A673 (cell line): ENCODE measurements at regions not wholly inside any gene's neighbourhood (a gene's known extent, or its start where the extent isn't known, plus 50 kb on each side); places are given as distances from the start of the nearest gene placed in this dataset.

ENCODE experiments used
- BruUV-seq: library from RNA; stranded (reverse); fragments of 400-500 nt; replicated peaks from 2 replicates; lab custom pipeline; 2021; lab: Mats Ljungman, UMichigan
- CTCF ChIA-PET: fragments of 300-600 bp; sonication (Branson Sonifier 250); formaldehyde crosslinking; loops from one replicate; lab custom pipeline; 2022; ENCODE audit warnings: antibody characterized with exemption; lab: Charles Lee
- POLR2A ChIA-PET: fragments of 300-600 bp; sonication (Branson Sonifier 250); formaldehyde crosslinking; loops from one replicate; lab custom pipeline; 2022; ENCODE audit warnings: antibody characterized with exemption; ENCODE audit not compliant: low non-redundant PET; lab: Charles Lee
- DNase-seq: peaks from one replicate; pipeline ENCODE4 v3.0.0-alpha.2; 2015; ENCODE audit warnings: low spot score
- H3K27ac ChIP-seq: fragments of 200-600 bp; sonication (generic); 2 replicates; pipeline ENCODE4 v1.5.1; 2016; ENCODE audit warnings: mixed run types, low read depth, mild to moderate bottlenecking, mixed read lengths, antibody characterized with exemption, low read length; ENCODE audit not compliant: poor library complexity, severe bottlenecking
- H3K27me3 ChIP-seq: fragments of 200-600 bp; sonication (generic); replicated peaks from 2 replicates; pipeline ENCODE4 v1.6.1; 2017; ENCODE audit warnings: mixed run types, low read depth, mild to moderate bottlenecking, mixed read lengths, antibody characterized with exemption, low read length; ENCODE audit not compliant: insufficient read depth, poor library complexity
- H3K36me3 ChIP-seq: fragments of 200-600 bp; sonication (generic); 2 replicates; pipeline ENCODE4 v1.6.1; 2016; ENCODE audit warnings: mixed run types, mild to moderate bottlenecking, mixed read lengths, antibody characterized with exemption, low read length; ENCODE audit not compliant: insufficient read depth, poor library complexity, severe bottlenecking
- H3K4me1 ChIP-seq: fragments of 200-600 bp; sonication (generic); 2 replicates; pipeline ENCODE4 v1.6.1; 2017; ENCODE audit warnings: mixed run types, mild to moderate bottlenecking, mixed read lengths, antibody characterized with exemption, low read length; ENCODE audit not compliant: insufficient read depth, poor library complexity, severe bottlenecking
- H3K4me3 ChIP-seq: fragments of 200-600 bp; sonication (generic); 2 replicates; pipeline ENCODE4 v1.5.1; 2016; ENCODE audit warnings: low read depth, mixed run types, mild to moderate bottlenecking, mixed read lengths, low read length; ENCODE audit not compliant: poor library complexity, severe bottlenecking
- H3K9me3 ChIP-seq: fragments of 200-600 bp; sonication (generic); 2 replicates; pipeline ENCODE4 v1.6.1; 2016; ENCODE audit warnings: mixed run types, low read depth, mild to moderate bottlenecking, mixed read lengths, antibody characterized with exemption, low read length; ENCODE audit not compliant: poor library complexity, severe bottlenecking
- EZH2 ChIP-seq: fragments of 200-600 bp; sonication (generic); IDR thresholded peaks from 2 replicates; pipeline ENCODE4 v1.6.1; 2017; ENCODE audit warnings: borderline replicate concordance, low read depth, mild to moderate bottlenecking, mixed read lengths, antibody characterized with exemption, low read length; ENCODE audit not compliant: poor library complexity, severe bottlenecking
- intact Hi-C: fragments of 100-400 bp; cut with micrococcal nuclease; formaldehyde crosslinking; loops from one replicate; pipeline ENCODE4 v1.10.0; 2022; ENCODE audit not compliant: unreplicated experiment
- TF ChIP-seq, protein P1 (sequence below): fragments of 300-800, 200-600 bp; sonication (generic); conservative IDR thresholded peaks from 2 replicates; pipeline ENCODE4 v1.5.1; 2017; ENCODE audit warnings: low read depth, mild to moderate bottlenecking, antibody characterized with exemption, low read length, moderate library complexity, mixed read lengths

DNA sequence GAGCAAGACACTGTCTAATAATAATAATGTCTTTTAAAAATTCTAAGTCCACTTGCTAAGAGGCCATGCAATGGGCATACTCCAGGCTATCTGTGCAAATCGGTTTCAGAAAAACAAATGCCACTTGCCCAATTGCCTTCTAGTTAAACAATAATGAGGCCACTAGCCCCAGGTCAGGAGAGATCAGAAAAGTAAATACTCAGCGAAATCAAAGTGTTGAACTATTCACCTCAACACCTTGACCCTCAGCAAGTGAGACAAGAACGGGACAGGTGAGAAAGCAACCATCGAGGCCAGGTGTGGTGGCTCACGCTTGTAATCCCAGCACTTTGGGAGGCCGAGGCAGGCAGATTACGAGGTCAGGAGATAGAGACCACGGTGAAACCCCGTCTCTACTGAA, 72.3 kb upstream of the SYN3 start:
- intact Hi-C loops, result no loop called here
- peaks cover 6% of the 10 kb centered on the region for H3K9me3 ChIP-seq
- CTCF ChIA-PET, result no interaction called here
- POLR2A ChIA-PET, result no interaction called here
- no TSS peak for BruUV-seq
- H3K36me3 ChIP-seq, result no peaks in the 10 kb centered on the region
- H3K4me1 ChIP-seq, result no peaks in the 10 kb centered on the region
- H3K27me3 ChIP-seq, result no peaks in the 10 kb centered on the region
- H3K4me3 ChIP-seq, result no peak overlapping the region
- TF ChIP-seq, protein P1, sequence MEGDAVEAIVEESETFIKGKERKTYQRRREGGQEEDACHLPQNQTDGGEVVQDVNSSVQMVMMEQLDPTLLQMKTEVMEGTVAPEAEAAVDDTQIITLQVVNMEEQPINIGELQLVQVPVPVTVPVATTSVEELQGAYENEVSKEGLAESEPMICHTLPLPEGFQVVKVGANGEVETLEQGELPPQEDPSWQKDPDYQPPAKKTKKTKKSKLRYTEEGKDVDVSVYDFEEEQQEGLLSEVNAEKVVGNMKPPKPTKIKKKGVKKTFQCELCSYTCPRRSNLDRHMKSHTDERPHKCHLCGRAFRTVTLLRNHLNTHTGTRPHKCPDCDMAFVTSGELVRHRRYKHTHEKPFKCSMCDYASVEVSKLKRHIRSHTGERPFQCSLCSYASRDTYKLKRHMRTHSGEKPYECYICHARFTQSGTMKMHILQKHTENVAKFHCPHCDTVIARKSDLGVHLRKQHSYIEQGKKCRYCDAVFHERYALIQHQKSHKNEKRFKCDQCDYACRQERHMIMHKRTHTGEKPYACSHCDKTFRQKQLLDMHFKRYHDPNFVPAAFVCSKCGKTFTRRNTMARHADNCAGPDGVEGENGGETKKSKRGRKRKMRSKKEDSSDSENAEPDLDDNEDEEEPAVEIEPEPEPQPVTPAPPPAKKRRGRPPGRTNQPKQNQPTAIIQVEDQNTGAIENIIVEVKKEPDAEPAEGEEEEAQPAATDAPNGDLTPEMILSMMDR, result no peak
- TF ChIP-seq EZH2, result no peak
- DNase-seq, result no peak
- no peak overlapping the region for H3K27ac ChIP-seq

DNA sequence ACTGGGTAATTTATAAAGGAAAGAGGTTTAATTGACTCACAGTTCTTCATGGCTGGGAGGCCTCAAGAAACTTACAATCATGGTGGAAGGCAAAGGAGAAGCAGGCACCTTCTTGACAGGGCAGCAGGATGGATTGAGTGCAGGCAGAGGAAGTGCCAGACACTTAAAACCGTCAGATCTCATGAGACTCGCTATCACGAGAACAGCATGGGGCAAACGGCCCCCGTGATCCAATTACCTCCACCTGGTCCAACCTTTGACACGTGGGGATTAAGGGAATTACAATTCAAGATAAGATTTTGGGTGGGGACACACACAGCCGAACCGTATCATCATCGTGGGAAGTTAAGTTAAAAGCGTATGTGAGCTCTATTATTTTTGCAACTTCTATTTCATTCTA, 71.4 kb upstream of the SYN3 start:
- CTCF ChIA-PET, result no interaction called here

DNA sequence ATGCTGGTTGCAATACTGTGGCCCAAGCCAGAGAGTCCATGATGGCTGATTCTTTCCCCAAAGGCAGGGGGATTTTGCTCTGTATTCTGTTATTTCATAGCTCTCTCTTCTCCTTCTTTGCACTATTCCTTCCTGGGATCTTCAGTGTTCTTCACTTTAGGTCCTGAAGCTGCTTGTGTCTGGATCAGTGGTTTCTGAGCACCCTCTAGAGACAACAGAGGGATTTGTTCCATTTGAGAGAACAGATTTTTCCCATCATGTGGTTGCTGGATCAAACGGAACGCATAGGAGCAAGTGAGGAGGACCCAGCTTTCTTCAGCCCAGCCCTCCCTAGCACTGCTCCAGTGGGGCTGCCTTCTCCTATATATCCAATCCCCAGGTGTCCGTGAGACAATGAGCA, 68.7 kb upstream of the SYN3 start:
- DNase-seq, result peak; percentile 17
- no peaks in the 10 kb centered on the region for H3K4me1 ChIP-seq
- H3K36me3 ChIP-seq, result no peaks in the 10 kb centered on the region
- no TSS peak for BruUV-seq
- TF ChIP-seq, protein P1, result no peak; the same call in 1 of the 2 replicates
- TF ChIP-seq EZH2, result no peak
- H3K27ac ChIP-seq, result no peak overlapping the region
- H3K27me3 ChIP-seq, result no peaks in the 10 kb centered on the region
- intact Hi-C loops, result no loop called here
- ChIA-PET CTCF (no interaction called here), POLR2A (no interaction called here)
- peaks cover 6% of the 10 kb centered on the region for H3K9me3 ChIP-seq
- no peak overlapping the region for H3K4me3 ChIP-seq

More for the DNA sequence above, 71.4 kb upstream of the SYN3 start:
- no peak overlapping the region for H3K4me3 ChIP-seq
- H3K9me3 ChIP-seq, result peaks cover 6% of the 10 kb centered on the region
- H3K36me3 ChIP-seq, result no peaks in the 10 kb centered on the region
- DNase-seq, result no peak
- intact Hi-C loops, result no loop called here
- H3K27ac ChIP-seq, result no peak overlapping the region
- H3K27me3 ChIP-seq, result no peaks in the 10 kb centered on the region
- POLR2A ChIA-PET, result no interaction called here
- no TSS peak for BruUV-seq
- TF ChIP-seq, protein P1, result no peak
- no peak for TF ChIP-seq EZH2
- no peaks in the 10 kb centered on the region for H3K4me1 ChIP-seq
